ENCODE measurements at regions not wholly inside any gene's neighbourhood (a gene's known extent, or its start where the extent isn't known, plus 50 kb on each side); places are given as distances from the start of the nearest gene placed in this dataset.

DNA sequence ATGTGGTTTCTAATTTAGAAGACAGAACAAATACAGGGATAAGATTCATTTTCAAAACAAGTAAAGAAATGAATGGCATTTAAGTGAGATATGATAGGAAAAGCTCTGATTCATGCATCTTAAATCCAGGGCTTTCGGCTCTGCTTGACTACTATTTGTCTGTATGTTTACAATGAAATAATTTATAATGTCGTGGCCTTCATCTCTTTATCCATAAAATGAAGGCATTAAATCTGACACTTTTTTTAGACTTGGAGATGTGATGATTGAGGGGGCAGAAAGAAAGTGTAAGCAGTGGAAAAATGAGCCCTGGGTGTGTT, 115.7 kb upstream of the KIT start:
- Histone ChIP-seq H3K36me3 (ENCODE audit: insufficient read depth, low read length) (no peaks in the 10 kb centered on the region), H3K27ac (ENCODE audit: low read depth, low read length) (peak overlapping the region; percentile 47), H2AFZ (ENCODE audit: low read length, unreplicated experiment) (no peak overlapping the region), H3K27me3 (ENCODE audit: insufficient read depth, low read length) (no peaks in the 10 kb centered on the region), H3K4me1 (ENCODE audit: control insufficient read depth, insufficient read depth, low read length, unreplicated experiment) (peaks cover 30% of the 10 kb centered on the region), H3K4me3 (ENCODE audit: low read depth, low read length) (0 out of 2 replicates have a peak overlapping the region, but pooled peaks have one; percentile 17), H3K79me2 (ENCODE audit: control insufficient read depth, insufficient read depth, low read length, unreplicated experiment) (no peaks in the 10 kb centered on the region)

DNA sequence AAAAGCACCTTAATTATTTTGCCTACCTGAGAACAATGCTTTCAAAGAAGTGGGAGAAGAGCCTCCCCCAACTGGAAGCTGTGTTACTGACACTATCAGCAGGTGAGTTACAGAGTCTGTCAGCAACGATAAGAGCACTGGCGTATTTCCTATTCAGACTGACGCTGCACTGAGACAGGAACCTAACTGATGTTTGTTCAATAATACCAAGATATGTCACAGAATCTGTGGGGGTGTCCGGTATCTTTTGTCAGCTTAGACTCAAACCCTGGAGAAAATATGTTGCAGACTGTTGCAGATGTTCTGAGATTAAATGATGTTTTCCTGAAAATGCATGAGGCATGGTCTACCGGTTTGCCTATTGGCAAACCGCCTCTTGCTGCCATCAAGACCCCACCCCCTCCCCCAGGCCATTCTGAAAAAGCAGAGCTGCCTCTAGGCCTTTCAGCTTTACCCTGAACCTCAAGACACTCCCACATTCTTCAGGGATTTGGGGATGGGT, 115.2 kb upstream of the KIT start:
- H3K4me1 ChIP-seq (ENCODE audit: control insufficient read depth, insufficient read depth, low read length, unreplicated experiment), result peaks cover 30% of the 10 kb centered on the region
- H3K27me3 ChIP-seq (ENCODE audit: insufficient read depth, low read length), result no peaks in the 10 kb centered on the region
- no peak overlapping the region for H2AFZ ChIP-seq (ENCODE audit: low read length, unreplicated experiment)
- no peaks in the 10 kb centered on the region for H3K36me3 ChIP-seq (ENCODE audit: insufficient read depth, low read length)
- H3K4me3 ChIP-seq (ENCODE audit: low read depth, low read length), result 0 out of 2 replicates have a peak overlapping the region, but pooled peaks have one; percentile 17
- H3K79me2 ChIP-seq (ENCODE audit: control insufficient read depth, insufficient read depth, low read length, unreplicated experiment), result no peaks in the 10 kb centered on the region
- peak overlapping the region; percentile 47 for H3K27ac ChIP-seq (ENCODE audit: low read depth, low read length)

DNA sequence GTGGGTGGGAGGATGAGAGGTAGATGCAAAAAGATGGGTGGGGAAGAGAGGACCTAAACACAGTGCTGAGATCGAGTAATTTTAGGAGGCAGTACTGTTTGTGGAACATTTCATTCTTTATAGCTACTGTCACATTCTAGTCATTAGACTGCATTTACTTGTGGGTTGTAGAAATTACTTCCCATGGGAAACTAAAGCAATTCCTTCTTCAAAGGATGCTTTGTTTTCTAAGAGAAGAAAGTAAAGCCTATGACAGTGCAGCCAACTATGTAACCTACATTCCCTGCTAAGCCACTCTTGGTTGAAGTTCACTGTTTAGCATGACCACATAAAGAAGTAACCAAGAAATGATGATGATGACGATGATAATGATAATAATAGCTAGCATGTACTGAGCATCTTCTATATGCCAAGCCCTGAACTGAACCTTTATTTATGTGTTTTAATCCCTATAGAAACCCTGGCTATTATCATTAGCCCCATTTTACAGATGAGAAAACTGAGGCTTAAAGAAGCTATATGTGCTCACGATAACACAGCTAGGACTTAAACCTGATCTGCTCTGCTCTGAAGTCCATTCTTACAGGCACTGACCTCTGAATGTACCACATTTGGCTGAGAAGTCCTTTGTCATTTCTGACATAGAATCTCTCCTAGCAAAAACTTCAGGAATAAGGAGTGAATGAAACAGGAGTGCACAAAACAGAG, 114.5 kb upstream of the KIT start:
- Histone ChIP-seq H3K27me3 (ENCODE audit: insufficient read depth, low read length) (no peaks in the 10 kb centered on the region; the same call in 1 of the 2 replicates), H3K27ac (ENCODE audit: low read depth, low read length) (peak overlapping the region; percentile 47; the same call in 1 of the 2 replicates), H3K36me3 (ENCODE audit: insufficient read depth, low read length) (no peaks in the 10 kb centered on the region), H3K4me3 (ENCODE audit: low read depth, low read length) (no peak overlapping the region), H3K4me1 (ENCODE audit: control insufficient read depth, insufficient read depth, low read length, unreplicated experiment) (peaks cover 30% of the 10 kb centered on the region), H2AFZ (ENCODE audit: low read length, unreplicated experiment) (no peak overlapping the region), H3K79me2 (ENCODE audit: control insufficient read depth, insufficient read depth, low read length, unreplicated experiment) (no peaks in the 10 kb centered on the region)

DNA sequence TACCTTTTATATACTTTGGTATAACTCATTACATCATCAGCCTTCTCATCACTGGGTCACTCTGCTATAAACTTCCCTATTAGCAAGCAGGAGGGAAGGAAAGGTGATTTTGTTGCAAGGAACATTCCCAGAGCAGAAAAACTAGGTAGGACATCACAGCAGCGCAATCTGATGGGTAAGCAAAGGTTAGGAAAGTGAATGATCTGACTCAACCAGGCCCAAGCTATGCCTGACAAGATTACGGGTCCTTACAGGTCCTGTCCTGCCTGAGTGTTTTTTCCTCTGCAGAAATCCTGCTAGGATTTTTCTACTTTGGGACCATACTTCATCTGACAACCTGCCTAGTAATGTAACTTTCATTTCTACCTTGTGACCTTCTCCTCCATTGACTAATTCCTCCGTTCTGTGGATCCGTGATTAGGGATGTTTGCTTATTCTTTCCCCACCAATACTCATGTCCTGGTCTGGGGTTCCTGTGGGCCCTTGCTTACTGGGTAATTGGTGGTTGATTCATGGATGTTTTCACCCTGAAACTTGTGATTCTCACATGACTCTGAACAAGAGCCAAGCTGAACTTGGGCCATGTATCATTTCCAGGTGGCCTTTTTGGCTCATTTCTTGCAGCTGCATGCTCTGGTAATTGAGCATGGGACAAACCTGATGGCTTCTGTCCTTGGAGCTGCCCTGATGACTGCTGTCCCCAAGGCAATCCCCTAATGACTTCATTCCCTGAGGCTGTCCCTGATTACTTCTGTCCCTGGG, 111.9 kb upstream of the KIT start:
- no peak overlapping the region for H3K4me3 ChIP-seq (ENCODE audit: low read depth, low read length)
- no peak overlapping the region for H3K27ac ChIP-seq (ENCODE audit: low read depth, low read length)
- H3K27me3 ChIP-seq (ENCODE audit: insufficient read depth, low read length), result no peaks in the 10 kb centered on the region; the same call in 1 of the 2 replicates
- no peak overlapping the region for H2AFZ ChIP-seq (ENCODE audit: low read length, unreplicated experiment)
- no peaks in the 10 kb centered on the region for H3K36me3 ChIP-seq (ENCODE audit: insufficient read depth, low read length)
- H3K4me1 ChIP-seq (ENCODE audit: control insufficient read depth, insufficient read depth, low read length, unreplicated experiment), result peaks cover 30% of the 10 kb centered on the region
- no peaks in the 10 kb centered on the region for H3K79me2 ChIP-seq (ENCODE audit: control insufficient read depth, insufficient read depth, low read length, unreplicated experiment)

DNA sequence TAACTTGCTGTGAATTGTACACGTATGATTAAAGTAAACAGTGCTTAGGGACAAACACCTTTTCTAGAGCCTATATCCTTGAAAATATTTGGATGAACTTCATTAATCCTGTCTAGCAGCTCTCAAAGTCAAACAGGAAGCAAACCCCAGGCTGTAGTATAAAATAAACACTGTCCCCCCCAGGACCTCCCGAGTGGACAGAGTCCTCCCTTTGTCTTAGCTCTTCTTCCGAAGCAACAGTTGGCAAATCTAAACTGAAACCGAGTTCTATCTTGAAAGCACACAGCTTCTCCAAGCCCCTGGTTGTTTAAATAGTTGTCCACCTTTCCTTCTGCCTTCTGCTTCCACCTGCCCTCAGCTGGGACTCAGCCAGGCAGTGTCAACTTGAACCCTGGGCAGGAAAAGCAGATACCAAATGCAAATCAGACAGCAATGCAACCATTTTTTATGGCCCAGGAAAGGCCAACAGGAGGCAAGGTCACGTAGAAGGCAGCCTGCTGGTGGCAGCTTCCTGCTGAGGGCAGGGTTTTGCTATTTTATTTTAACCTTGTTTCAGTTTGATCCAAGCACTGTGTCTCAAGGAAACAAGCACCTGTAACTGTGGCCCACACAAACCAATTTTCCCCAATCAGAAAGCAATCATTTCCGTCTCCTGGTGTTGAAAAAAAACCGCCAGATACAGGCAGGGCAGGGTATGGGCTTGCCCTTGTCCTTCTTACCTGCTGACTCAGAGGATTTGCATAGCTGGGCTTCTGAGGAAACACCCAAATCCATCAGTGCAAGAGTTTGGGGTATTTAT, 110.3 kb upstream of the KIT start:
- Histone ChIP-seq H3K36me3 (ENCODE audit: insufficient read depth, low read length) (no peaks in the 10 kb centered on the region), H2AFZ (ENCODE audit: low read length, unreplicated experiment) (no peak overlapping the region), H3K27ac (ENCODE audit: low read depth, low read length) (no peak overlapping the region), H3K27me3 (ENCODE audit: insufficient read depth, low read length) (no peaks in the 10 kb centered on the region; the same call in 1 of the 2 replicates), H3K4me3 (ENCODE audit: low read depth, low read length) (no peak overlapping the region), H3K4me1 (ENCODE audit: control insufficient read depth, insufficient read depth, low read length, unreplicated experiment) (peaks cover 16% of the 10 kb centered on the region), H3K79me2 (ENCODE audit: control insufficient read depth, insufficient read depth, low read length, unreplicated experiment) (no peaks in the 10 kb centered on the region)

DNA sequence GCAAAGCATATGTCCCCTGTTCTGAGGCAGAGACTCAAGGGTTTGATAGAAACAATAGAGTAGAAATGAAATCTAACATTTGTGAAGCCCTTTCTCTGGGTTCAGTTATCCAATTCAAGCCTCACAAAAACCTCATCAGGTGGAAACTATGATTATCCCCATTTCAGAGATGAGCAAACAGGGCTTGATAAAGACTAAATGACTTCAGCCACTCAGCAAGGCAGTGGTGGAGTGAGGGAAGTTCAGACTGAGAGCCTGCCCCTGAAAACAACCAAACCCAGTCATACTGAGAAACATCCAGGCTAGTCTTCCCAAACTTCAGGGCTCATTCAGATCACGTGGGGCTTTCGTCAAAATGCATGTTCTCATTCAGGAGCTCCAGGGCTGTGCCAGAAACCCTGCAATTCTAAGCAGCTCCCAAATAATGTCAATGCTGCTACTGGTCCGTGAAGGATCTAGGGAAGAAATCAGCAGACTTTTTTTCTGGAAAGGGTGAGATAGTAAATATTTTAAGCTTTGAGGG, 109.6 kb upstream of the KIT start:
- Histone ChIP-seq H3K27ac (ENCODE audit: low read depth, low read length) (no peak overlapping the region), H3K36me3 (ENCODE audit: insufficient read depth, low read length) (no peaks in the 10 kb centered on the region), H3K4me1 (ENCODE audit: control insufficient read depth, insufficient read depth, low read length, unreplicated experiment) (peaks cover 13% of the 10 kb centered on the region), H3K4me3 (ENCODE audit: low read depth, low read length) (no peak overlapping the region), H3K79me2 (ENCODE audit: control insufficient read depth, insufficient read depth, low read length, unreplicated experiment) (no peaks in the 10 kb centered on the region), H3K27me3 (ENCODE audit: insufficient read depth, low read length) (no peaks in the 10 kb centered on the region; the same call in 1 of the 2 replicates), H2AFZ (ENCODE audit: low read length, unreplicated experiment) (no peak overlapping the region)

DNA sequence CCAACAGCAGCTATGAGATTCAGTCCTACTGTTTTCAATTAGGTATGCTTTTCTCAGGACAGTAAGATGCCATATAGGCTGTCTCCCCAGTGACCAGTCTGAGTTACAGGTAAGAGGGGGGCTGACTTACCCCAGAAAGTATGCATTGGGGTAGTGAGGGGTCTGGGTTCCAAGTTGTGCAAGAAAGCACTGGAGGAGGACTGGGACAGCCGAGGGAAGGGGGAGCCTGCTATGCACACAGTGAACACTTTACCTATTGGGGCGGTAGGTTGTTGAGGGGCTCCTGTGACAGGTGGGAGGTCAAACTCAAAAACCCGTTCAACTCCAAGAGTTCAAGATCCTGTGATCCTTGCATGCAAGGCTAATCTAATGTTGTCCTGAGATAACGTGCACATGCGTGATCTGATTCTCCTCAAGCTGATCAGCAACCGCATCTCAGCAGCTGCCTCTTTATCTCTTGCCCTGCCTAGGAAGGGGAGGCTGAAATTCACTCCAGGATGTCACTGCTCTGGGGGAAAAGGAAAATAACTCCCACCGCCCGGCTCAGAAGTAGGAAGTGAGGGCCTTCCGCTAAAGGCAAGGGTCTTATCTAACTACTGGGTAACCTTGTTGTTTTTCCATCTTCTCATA, 108.8 kb upstream of the KIT start:
- Histone ChIP-seq H3K4me3 (ENCODE audit: low read depth, low read length) (no peak overlapping the region), H3K36me3 (ENCODE audit: insufficient read depth, low read length) (no peaks in the 10 kb centered on the region), H2AFZ (ENCODE audit: low read length, unreplicated experiment) (no peak overlapping the region), H3K27ac (ENCODE audit: low read depth, low read length) (no peak overlapping the region), H3K4me1 (ENCODE audit: control insufficient read depth, insufficient read depth, low read length, unreplicated experiment) (peaks cover 13% of the 10 kb centered on the region), H3K79me2 (ENCODE audit: control insufficient read depth, insufficient read depth, low read length, unreplicated experiment) (no peaks in the 10 kb centered on the region), H3K27me3 (ENCODE audit: insufficient read depth, low read length) (no peaks in the 10 kb centered on the region; the same call in 1 of the 2 replicates)

DNA sequence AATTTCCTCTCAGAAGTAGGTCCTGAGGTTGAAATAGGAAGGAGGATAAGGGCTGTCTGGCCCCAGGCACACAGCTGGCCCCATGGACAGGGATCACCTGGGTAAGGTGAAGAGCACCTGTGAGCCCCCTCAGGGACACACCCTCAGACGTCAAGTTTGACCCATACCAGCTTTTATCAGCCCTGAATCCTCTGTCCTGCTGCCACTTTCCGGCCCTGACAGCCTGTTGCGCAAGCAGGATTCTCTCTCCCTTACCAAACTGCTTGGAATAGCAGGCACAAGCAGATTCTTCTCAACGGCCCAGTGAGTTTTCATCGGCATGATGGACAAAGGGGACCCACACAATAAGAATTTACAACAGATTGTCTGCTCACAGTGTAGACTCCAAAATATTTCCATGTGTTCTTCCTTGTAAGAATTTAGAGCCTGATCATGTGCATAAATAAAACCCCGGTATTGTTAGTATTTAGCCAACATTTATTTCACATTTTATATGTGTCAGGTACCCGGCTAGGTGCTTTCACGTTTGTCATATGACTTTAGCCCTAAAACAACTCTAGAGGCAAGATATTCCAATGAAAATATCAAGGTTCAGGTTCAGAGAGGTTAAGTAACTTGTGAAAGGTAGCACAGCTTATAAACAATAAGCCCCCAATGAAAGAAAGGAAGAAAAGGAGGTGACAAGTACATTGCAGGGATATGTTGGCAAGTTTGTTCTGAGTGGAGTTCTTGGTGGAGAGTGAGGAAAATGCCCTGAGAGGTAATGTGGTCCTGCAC, 107.2 kb upstream of the KIT start:
- Histone ChIP-seq H3K4me3 (ENCODE audit: low read depth, low read length) (no peak overlapping the region), H3K4me1 (ENCODE audit: control insufficient read depth, insufficient read depth, low read length, unreplicated experiment) (peaks cover 13% of the 10 kb centered on the region), H2AFZ (ENCODE audit: low read length, unreplicated experiment) (no peak overlapping the region), H3K27ac (ENCODE audit: low read depth, low read length) (no peak overlapping the region), H3K36me3 (ENCODE audit: insufficient read depth, low read length) (no peaks in the 10 kb centered on the region), H3K79me2 (ENCODE audit: control insufficient read depth, insufficient read depth, low read length, unreplicated experiment) (no peaks in the 10 kb centered on the region), H3K27me3 (ENCODE audit: insufficient read depth, low read length) (no peaks in the 10 kb centered on the region; the same call in 1 of the 2 replicates)

DNA sequence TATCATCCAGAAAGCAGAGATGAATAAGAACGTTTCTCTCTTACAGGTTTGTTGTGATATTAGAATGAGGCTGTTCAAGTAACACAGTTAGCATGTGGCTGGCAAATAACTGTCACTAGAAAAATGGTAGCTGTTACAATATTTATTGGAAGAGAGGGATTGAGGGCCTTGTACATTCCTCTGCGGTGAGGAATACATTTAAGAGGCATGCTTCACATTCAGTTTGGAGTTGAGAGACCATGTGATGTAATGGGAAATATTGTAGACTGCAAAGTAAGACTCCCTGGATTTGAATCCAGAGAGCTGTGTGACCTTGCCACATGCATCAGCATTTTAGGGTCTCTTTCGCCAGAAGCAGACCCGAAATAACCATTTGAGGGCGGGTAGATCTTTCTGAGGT, 104.8 kb upstream of the KIT start:
- no peaks in the 10 kb centered on the region; the same call in 1 of the 2 replicates for H3K27me3 ChIP-seq (ENCODE audit: insufficient read depth, low read length)
- peaks cover 8% of the 10 kb centered on the region for H3K4me1 ChIP-seq (ENCODE audit: control insufficient read depth, insufficient read depth, low read length, unreplicated experiment)
- no peak overlapping the region for H3K27ac ChIP-seq (ENCODE audit: low read depth, low read length)
- H3K79me2 ChIP-seq (ENCODE audit: control insufficient read depth, insufficient read depth, low read length, unreplicated experiment), result no peaks in the 10 kb centered on the region
- no peak overlapping the region for H2AFZ ChIP-seq (ENCODE audit: low read length, unreplicated experiment)
- no peaks in the 10 kb centered on the region for H3K36me3 ChIP-seq (ENCODE audit: insufficient read depth, low read length)
- H3K4me3 ChIP-seq (ENCODE audit: low read depth, low read length), result no peak overlapping the region

Data from ACC112 (cell line).